T-helper 2 cell treated with Interferon-gamma antibody and Interleukin-4, amounts not matched to agents 5 μg/mL and 100 μg/mL, for 36 hours (primary cell): ENCODE measurements at regions not wholly inside any gene's neighbourhood (a gene's known extent, or its start where the extent isn't known, plus 50 kb on each side); places are given as distances from the start of the nearest gene placed in this dataset.
"Not testable (repeated sequence)": the region's sequence is repeated elsewhere in the genome, so short reads cannot be mapped to it uniquely, and the experiment has no call there.

Source experiments
- DNase-seq: peaks from one replicate; pipeline ENCODE4 v3.0.0; 2021; ENCODE audit warnings: low spot score
- H3K27ac Mint-ChIP-seq: one replicate; pipeline ENCODE4 v1.8.0; 2021; ENCODE audit warnings: mild to moderate bottlenecking, mixed read lengths
- H3K27me3 Mint-ChIP-seq: one replicate; pipeline ENCODE4 v1.8.0; 2021; ENCODE audit warnings: low read depth, mixed read lengths
- H3K36me3 Mint-ChIP-seq: one replicate; pipeline ENCODE4 v1.8.0; 2021; ENCODE audit warnings: low read depth, mixed read lengths
- H3K4me1 Mint-ChIP-seq: one replicate; pipeline ENCODE4 v1.8.0; 2021; ENCODE audit warnings: low read depth, mixed read lengths
- H3K4me3 Mint-ChIP-seq: one replicate; pipeline ENCODE4 v1.8.0; 2022; ENCODE audit warnings: mild to moderate bottlenecking, moderate library complexity, mixed read lengths
- H3K9me3 Mint-ChIP-seq: one replicate; pipeline ENCODE4 v1.8.0; 2021; ENCODE audit warnings: mixed read lengths

DNA sequence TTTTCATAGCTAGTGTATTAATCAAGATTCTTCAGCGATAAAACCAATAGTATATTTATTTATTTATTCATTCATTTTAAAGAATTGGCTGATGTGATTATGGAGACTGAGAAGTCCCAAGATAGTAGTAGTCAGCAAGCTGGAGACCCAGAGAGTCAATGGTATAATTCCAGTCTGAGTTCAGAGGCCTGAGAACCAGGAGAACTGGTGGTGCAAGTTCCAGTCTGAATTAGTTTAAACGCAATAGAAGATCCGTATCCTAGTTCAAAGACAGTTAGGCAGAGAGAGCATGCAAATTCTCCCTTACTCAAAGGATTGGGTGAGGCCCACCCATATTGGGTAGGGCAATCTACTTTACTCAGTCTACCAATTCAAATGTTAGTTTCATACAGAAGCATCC lies 364.2 kb upstream of the RPS23 start:
- no peak for DNase-seq
- H3K4me1 Mint-ChIP-seq, result peaks cover 17% of the 10 kb centered on the region
- H3K27me3 Mint-ChIP-seq, result peaks cover 4% of the 10 kb centered on the region
- no peaks in the 10 kb centered on the region for H3K9me3 Mint-ChIP-seq
- no peak overlapping the region for H3K4me3 Mint-ChIP-seq
- H3K27ac Mint-ChIP-seq, result no peak overlapping the region
- no peaks in the 10 kb centered on the region for H3K36me3 Mint-ChIP-seq

DNA sequence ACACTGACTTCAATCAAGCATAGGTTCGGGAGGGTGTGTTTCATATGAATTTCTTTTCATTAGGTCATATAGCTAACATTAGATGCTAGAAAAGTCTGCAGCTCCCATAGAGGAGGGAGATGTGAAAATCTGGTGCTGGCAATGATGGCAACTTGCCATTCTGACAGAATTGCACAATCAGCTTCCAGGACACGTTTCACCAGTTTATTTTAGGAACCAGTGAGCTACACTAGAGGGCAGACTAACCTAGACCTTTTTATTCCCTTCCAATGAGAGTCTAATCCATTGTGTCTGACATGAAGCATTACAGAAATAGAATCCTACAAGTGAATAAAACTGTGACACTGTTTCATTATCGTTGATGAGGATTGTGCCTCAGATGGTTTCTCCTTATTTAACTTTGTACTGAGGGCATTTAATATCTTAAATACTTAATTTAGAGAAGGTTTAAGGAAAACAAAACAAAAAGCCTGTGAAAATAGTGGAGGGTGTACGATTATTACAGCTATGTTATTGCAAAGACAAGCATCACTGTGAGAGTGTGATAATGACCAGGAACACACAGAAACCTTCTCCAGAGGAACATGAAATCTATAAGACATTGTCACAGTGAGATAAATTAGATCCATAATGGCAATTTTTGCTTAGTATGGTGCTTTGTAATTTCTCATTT lies 363.3 kb upstream of the RPS23 start:
- H3K27ac Mint-ChIP-seq, result no peak overlapping the region
- H3K4me3 Mint-ChIP-seq, result no peak overlapping the region
- no peaks in the 10 kb centered on the region for H3K9me3 Mint-ChIP-seq
- H3K4me1 Mint-ChIP-seq, result peaks cover 17% of the 10 kb centered on the region
- H3K27me3 Mint-ChIP-seq, result peaks cover 2% of the 10 kb centered on the region
- H3K36me3 Mint-ChIP-seq, result no peaks in the 10 kb centered on the region
- no peak for DNase-seq

DNA sequence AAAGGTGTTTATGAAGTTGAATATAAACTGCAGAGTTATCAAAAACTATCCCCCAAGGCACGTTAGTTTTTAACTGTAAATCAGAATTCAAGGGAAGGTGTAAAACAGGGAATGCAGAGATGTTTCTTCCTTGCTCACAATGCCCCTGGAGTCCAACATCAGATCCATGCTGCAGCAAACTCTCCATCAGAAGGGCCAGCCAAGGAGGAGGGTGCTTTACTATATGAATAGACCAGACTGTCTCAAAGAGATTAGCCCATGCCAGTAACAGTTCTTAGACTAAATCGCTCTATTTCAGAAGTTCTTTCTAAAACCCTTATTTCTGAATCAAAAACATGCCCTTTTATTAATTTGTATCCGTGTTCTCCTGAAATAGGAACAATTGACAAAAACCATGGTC lies 362.8 kb upstream of the RPS23 start:
- no peak overlapping the region for H3K27ac Mint-ChIP-seq
- no peaks in the 10 kb centered on the region for H3K9me3 Mint-ChIP-seq
- no peaks in the 10 kb centered on the region for H3K36me3 Mint-ChIP-seq
- no peak overlapping the region for H3K4me3 Mint-ChIP-seq
- DNase-seq, result no peak
- H3K4me1 Mint-ChIP-seq, result peaks cover 17% of the 10 kb centered on the region
- H3K27me3 Mint-ChIP-seq, result peaks cover 2% of the 10 kb centered on the region

DNA sequence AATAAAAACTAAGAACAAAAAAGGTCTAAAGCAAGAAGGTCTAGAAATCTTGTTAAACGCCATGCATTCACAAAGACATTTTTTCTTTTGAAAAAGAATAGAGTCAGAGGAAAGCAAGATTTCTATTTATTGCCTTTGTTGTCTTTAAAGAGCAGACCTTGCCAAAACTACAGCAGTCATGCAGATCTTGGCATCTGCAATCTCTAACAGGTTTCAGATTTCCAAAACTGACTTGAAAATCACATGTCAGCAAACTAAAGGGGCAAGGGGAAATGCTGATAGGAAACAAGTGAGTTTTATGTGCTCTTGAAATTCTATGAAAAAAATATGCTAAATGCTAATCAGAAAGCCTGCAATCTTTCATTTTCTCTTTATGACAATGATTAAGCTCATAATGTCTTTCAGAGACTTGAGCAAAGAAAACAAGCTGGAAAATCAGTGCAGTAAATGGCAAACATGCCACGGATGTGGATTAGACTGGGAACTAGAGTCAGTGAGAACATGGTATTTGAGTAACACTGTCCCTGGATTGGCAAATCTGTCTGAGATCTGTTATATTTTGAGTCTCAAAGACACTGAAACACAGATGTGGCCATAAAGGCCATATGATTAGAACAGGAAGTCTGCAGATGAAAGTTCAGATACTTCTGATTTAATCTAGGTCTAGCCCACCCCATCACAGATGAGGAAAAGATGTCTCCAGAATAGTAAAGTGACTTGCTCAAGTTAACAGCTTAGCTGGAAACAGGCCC lies 361.4 kb upstream of the RPS23 start:
- Mint-ChIP-seq H3K27ac (peak overlapping the region; percentile 39), H3K4me1 (peaks cover 19% of the 10 kb centered on the region), H3K4me3 (no peak overlapping the region), H3K27me3 (no peaks in the 10 kb centered on the region), H3K9me3 (no peaks in the 10 kb centered on the region), H3K36me3 (no peaks in the 10 kb centered on the region)
- DNase-seq, result no peak

DNA sequence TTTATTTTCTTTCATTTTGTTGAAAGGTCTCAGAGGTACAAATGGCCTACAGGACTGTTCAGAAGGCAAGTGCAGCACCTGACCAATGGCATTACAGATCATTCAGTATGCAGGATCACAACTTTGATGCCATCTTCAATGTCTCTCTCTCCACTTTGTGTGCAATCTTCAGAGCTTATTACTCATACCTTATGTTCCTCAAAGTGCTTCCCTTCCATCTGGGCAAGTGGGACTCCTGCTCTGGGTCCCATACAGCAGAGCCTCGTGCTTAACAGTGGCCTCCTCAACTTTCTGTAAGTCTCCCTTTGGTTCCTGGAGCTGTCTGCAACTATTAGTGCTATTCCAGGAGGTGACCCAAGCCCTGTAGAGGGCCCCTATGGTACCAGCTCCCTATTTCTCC lies 358.4 kb upstream of the RPS23 start:
- Mint-ChIP-seq H3K4me3 (no peak overlapping the region), H3K36me3 (no peaks in the 10 kb centered on the region)

DNA sequence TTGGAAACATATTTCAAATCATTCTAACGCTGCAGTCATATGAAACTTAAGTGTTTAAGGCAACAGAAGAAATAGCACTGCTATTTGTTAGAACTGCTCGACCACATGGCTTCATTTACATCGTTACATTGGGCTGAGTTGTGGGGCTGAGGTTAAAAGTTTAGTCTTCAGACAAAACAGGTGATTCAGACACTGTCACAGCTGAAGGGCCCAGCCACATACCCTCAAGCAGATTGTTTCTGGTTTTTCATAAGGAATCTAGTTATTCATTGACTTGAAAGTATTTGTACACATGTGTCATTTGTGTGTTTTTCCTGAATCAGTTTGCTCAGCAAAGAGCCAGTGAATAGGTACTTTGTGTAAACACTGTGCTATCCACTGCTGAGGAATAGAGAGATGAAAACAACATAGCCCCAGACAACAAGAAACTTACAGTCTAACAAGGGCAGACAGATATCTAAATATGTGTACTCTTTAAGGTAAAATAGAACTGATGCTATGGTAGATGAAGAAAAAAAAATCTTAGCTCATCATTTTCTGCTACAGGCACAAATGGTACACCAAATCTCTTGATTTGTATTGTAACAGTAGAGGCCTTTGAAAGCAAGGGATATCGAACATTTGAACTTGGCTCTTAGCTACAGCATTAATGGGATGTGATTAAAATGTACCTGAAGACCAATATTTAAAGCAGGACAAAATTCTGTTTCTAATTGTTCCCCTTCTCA lies 357.6 kb upstream of the RPS23 start:
- no peak overlapping the region for H3K27ac Mint-ChIP-seq
- no peak overlapping the region for H3K4me3 Mint-ChIP-seq
- no peaks in the 10 kb centered on the region for H3K9me3 Mint-ChIP-seq
- H3K36me3 Mint-ChIP-seq, result no peaks in the 10 kb centered on the region
- DNase-seq, result no peak
- no peaks in the 10 kb centered on the region for H3K27me3 Mint-ChIP-seq
- peaks cover 15% of the 10 kb centered on the region for H3K4me1 Mint-ChIP-seq

More for the DNA sequence above, 358.4 kb upstream of the RPS23 start:
- Mint-ChIP-seq H3K9me3 (no peaks in the 10 kb centered on the region), H3K4me1 (peaks cover 19% of the 10 kb centered on the region), H3K27me3 (no peaks in the 10 kb centered on the region), H3K27ac (no peak overlapping the region)
- no peak for DNase-seq

DNA sequence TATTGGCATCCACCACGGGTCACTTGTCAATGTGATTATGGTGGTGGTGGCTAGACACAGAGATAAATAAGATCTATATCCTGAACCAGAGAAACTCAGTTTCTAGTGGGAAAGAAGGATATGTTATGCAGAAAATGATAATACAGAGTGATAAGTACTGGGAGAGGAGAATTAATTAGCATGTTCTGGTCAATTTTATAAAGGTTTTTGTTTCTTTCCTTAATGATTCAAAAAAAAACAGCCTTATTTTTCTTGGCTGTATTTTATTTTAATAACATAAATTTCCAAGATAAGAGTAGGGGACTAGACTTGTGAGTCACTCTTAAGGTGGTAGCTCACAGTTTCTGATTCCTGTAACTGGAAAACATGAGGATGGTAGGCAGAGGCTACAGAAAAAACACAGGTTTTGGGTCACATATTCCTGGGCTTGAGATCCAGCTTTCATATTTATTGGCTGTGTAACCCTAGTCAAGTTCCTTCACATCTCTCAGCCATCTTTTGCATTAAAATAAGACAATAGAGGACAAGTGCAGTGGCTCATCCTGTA lies 350.3 kb upstream of the RPS23 start:
- DNase-seq, result no peak

DNA sequence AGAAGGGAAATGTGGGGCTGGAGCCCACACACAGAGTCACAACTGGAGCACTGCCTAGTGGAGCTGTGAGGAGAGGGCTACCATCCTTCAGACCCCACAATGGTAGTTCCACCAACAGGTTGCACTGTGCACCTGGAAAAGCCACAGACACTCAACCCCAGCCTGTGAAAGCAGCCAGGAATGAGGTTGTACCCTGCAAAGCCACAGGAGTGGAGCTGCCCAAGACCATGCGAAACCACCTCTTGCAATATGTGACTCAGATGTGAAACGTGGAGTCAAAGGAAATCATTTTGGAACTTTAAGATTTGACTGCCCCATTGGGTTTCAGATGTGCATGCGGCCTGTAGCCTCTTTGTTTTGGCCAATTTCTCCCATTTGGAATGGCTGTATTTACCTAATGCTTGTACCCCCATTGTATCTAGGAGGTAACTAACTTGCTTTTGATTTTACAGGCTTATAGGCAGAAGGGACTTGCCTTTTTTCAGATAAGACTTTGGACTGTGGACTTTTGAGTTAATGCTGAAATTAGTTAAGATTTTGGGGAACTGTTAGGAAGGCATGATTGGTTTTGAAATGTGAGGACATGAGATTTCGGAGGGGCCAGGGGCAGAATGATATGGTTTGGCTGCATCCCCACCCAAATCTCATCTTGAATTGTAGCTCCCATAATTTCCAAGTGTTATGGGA lies 348.9 kb upstream of the RPS23 start:
- not testable (repeated sequence) for H3K9me3 Mint-ChIP-seq, DNase-seq, H3K27me3 Mint-ChIP-seq, H3K4me1 Mint-ChIP-seq, H3K4me3 Mint-ChIP-seq, H3K36me3 Mint-ChIP-seq, H3K27ac Mint-ChIP-seq

More for the DNA sequence above, 350.3 kb upstream of the RPS23 start:
- Mint-ChIP-seq H3K4me1 (no peaks in the 10 kb centered on the region), H3K36me3 (no peaks in the 10 kb centered on the region), H3K27ac (no peak overlapping the region), H3K9me3 (no peaks in the 10 kb centered on the region), H3K4me3 (no peak overlapping the region), H3K27me3 (no peaks in the 10 kb centered on the region)

DNA sequence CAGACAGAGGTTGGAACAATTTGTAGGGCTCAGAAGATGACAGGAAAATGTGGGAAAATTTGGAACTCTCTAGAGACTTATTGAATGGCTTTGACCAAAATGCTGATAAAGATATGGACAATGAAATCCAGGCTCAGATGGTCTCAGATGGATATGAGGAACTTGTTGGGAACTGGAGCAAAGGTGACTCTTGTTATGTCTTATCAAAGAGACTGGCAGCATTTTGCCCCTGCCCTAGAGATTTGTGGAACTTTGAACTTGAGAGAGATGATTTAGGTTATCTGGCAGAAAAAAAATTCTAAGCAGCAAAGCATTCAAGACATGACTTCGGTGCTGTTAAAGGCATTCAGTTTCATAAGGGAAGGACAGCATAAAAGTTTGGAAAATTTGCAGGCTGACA lies 347.9 kb upstream of the RPS23 start:
- H3K27me3 Mint-ChIP-seq, DNase-seq, H3K4me3 Mint-ChIP-seq, H3K36me3 Mint-ChIP-seq, H3K4me1 Mint-ChIP-seq, H3K9me3 Mint-ChIP-seq, H3K27ac Mint-ChIP-seq: not testable (repeated sequence)

DNA sequence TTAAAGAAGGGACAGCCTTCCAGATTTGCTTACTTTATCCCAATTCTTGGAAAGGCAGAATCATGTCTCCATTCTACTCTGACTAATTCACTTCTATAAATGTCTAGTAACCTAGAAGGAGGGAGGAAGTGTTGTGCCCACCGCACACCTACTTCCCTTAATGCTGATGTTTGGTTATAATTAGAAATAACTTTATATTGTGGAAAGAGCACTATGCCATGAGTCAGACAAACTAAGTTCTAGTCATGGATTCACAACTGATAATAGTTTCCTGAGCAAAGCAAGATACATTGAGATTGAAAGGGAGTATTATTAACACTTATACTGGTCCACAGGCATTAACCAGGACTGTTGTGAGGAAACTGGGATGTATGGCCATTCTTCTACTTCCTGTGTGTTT lies 345.9 kb upstream of the RPS23 start:
- DNase-seq, result no peak

DNA sequence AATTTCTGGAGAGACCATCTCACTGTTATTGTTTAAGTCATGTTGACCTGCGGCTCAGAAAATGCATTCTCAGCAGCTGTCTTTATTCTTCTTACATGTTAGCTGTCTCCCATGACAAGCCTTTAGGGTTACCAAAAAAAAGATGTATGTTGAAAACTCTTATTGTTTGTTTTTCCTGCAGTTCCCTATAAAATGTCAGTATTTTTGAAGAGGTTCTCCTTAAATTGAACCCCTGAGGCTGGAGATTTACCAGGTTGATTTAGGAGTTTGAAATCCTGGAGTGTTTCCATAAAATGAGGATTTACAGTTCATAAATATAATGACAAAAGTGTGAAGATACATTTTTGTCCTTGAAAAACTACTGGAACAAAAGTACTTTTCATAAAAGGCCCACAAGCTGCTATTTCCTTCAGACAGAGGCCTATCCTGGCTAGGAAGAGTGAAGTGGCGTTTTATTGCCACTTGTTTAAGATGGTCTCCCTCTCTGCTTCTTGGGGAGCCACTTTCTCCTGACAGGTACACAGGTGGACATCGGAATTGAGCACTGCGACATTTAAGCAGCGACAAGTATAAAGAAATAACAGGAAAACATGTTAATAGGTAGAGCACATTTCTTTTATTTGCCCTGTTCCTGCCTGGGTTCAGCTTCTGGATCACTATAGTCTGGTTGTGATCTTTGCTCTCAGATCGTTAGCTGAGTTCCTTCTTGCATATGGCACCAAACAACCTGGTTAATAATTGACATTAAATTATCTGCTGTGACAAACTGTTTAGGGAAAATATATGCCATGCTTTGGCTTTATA lies 344.8 kb upstream of the RPS23 start:
- Mint-ChIP-seq H3K27ac (no peak overlapping the region), H3K36me3 (no peaks in the 10 kb centered on the region), H3K4me3 (no peak overlapping the region), H3K4me1 (peaks cover 11% of the 10 kb centered on the region), H3K9me3 (no peaks in the 10 kb centered on the region), H3K27me3 (peaks cover under 1% of the 10 kb centered on the region)
- no peak for DNase-seq

More for the DNA sequence above, 345.9 kb upstream of the RPS23 start:
- Mint-ChIP-seq H3K27ac (no peak overlapping the region), H3K4me3 (no peak overlapping the region), H3K27me3 (no peaks in the 10 kb centered on the region), H3K36me3 (no peaks in the 10 kb centered on the region), H3K9me3 (no peaks in the 10 kb centered on the region), H3K4me1 (peaks cover 11% of the 10 kb centered on the region)

DNA sequence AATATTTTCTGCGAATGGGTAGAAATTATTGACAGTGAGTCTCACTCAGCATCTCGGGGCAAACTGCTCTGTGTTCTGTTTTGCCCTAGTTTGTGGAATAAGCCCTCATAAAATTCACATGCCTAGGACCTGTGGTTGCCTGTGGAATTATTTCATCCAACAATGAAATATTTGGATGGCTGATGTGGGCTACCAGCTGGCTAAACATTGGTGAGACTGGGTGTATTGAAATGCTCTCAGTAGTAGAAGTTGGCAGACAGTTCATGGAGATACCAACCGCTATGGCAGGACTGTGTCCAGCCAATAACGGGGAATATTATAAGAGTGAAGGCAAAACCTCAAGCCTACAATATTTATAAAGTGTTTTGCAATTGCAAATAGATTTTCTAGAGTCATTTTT lies 344.1 kb upstream of the RPS23 start:
- no peak for DNase-seq
- Mint-ChIP-seq H3K4me1 (peaks cover 11% of the 10 kb centered on the region), H3K4me3 (no peak overlapping the region), H3K27me3 (peaks cover 3% of the 10 kb centered on the region), H3K9me3 (no peaks in the 10 kb centered on the region), H3K27ac (no peak overlapping the region), H3K36me3 (no peaks in the 10 kb centered on the region)

DNA sequence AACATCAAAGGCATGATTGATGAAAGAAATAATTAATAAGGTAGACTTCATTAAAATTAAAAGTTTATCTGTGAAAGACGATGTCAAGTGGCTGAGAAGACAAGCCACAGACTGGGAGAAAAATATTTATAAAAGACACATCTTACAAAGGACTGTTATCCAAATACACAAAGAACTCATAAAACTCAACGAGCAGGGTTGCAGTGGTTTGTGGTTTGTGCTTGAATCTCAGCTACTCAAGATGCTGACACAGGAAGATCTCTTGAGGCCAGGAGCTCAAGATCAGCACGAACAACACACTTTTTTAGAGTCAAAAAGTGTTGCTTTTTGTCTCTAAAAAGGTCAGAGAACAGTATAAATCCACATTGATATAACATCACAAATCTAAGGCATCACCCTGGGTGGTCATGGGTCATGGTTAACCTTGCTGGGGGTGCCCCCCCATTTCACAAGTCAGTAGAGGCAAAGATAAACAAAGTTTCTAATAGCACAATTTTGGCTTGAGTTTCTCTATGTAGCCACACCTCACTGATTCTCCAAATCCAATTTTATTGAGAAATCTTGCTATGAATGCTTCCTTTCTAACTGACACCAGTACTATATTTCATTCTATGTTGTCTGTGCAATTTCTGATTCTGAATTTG lies 342.9 kb upstream of the RPS23 start:
- DNase-seq, result no peak
- Mint-ChIP-seq H3K9me3 (no peaks in the 10 kb centered on the region), H3K4me1 (peaks cover 11% of the 10 kb centered on the region), H3K4me3 (peak overlapping the region; percentile 65), H3K27me3 (peaks cover 3% of the 10 kb centered on the region), H3K36me3 (no peaks in the 10 kb centered on the region), H3K27ac (peak overlapping the region; percentile 56)
